ENCODE measurements at regions not wholly inside any gene's neighbourhood (a gene's known extent, or its start where the extent isn't known, plus 50 kb on each side); places are given as distances from the start of the nearest gene placed in this dataset.

GRCh38 chr2:226665306-226665831 lies 134.3 kb downstream of the IRS1 start:
- H4K91ac ChIP-seq (ENCODE audit: insufficient read length, low read depth, low read length): no peak overlapping the region
- H3K4me2 ChIP-seq (ENCODE audit: insufficient read depth, insufficient read length, low read length): no peak overlapping the region
- H3T11ph ChIP-seq (ENCODE audit: low read length): no peak overlapping the region
- no peak overlapping the region for H2BK120ac ChIP-seq (ENCODE audit: low read depth, low read length, poor library complexity, severe bottlenecking)
- H3K9me3 Mint-ChIP-seq: peaks cover 0 to 6% of the 10 kb centered on the region in 2 experiments; a peak in 3 of 5 replicates
- H2BK15ac ChIP-seq (ENCODE audit: low read depth, low read length): no peak overlapping the region
- no peak overlapping the region for H3K23ac ChIP-seq (ENCODE audit: insufficient read length, low read depth, low read length)
- H2BK5ac ChIP-seq (ENCODE audit: insufficient read length, low read length): no peak overlapping the region
- no peaks in the 10 kb centered on the region for H3K79me1 ChIP-seq (ENCODE audit: insufficient read depth, low read depth, low read length, poor library complexity, severe bottlenecking)
- no peaks in the 10 kb centered on the region for H3K9me3 ChIP-seq (ENCODE audit: control insufficient read depth, low read depth, low read length)
- no peaks in the 10 kb centered on the region for H3K23me2 ChIP-seq (ENCODE audit: insufficient read length, low read depth, low read length, poor library complexity, severe bottlenecking)
- H3K14ac ChIP-seq (ENCODE audit: insufficient read depth, low read length): no peak overlapping the region
- H3K18ac ChIP-seq (ENCODE audit: insufficient read length, low read depth, low read length): no peak overlapping the region
- H2AK5ac ChIP-seq (ENCODE audit: insufficient read length, low read length): no peak overlapping the region
- no peak overlapping the region for H3K27ac ChIP-seq (ENCODE audit: insufficient read length, low read depth, low read length)
- H2AFZ ChIP-seq (ENCODE audit: low read length): no peak overlapping the region
- H3K4ac ChIP-seq (ENCODE audit: low read depth, low read length): no peak overlapping the region
- no peak overlapping the region for H3K56ac ChIP-seq (ENCODE audit: insufficient read length, low read depth, low read length)
- no peak overlapping the region for H2BK20ac ChIP-seq (ENCODE audit: low read depth, low read length, poor library complexity, severe bottlenecking)
- H3K27me3 Mint-ChIP-seq (ENCODE audit: low read depth): no peaks in the 10 kb centered on the region
- H4K5ac ChIP-seq (ENCODE audit: insufficient read length, low read depth, low read length): no peak overlapping the region
- TF ChIP-seq, protein P1, sequence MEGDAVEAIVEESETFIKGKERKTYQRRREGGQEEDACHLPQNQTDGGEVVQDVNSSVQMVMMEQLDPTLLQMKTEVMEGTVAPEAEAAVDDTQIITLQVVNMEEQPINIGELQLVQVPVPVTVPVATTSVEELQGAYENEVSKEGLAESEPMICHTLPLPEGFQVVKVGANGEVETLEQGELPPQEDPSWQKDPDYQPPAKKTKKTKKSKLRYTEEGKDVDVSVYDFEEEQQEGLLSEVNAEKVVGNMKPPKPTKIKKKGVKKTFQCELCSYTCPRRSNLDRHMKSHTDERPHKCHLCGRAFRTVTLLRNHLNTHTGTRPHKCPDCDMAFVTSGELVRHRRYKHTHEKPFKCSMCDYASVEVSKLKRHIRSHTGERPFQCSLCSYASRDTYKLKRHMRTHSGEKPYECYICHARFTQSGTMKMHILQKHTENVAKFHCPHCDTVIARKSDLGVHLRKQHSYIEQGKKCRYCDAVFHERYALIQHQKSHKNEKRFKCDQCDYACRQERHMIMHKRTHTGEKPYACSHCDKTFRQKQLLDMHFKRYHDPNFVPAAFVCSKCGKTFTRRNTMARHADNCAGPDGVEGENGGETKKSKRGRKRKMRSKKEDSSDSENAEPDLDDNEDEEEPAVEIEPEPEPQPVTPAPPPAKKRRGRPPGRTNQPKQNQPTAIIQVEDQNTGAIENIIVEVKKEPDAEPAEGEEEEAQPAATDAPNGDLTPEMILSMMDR (conservative IDR thresholded peaks at IDR 0.05): no peak
- no peaks in the 10 kb centered on the region for H3K4me1 ChIP-seq (ENCODE audit: insufficient read depth, low read length)
- no peaks in the 10 kb centered on the region for H4K20me1 ChIP-seq (ENCODE audit: control insufficient read depth, insufficient read depth, insufficient read length)
- no peak overlapping the region for H4K8ac ChIP-seq (replicated peaks; ENCODE audit: insufficient read length, low read depth, low read length)
- no peak overlapping the region for H3K27ac Mint-ChIP-seq
- H3K4me1 Mint-ChIP-seq: peaks cover 5 to 9% of the 10 kb centered on the region in 2 experiments; a peak in 3 of 4 replicates
- peaks cover 0 to 2% (median 0%) of the 10 kb centered on the region in 3 experiments; a peak in 1 of 7 replicates for H3K36me3 Mint-ChIP-seq (ENCODE audit: insufficient read depth in 1 of 3, low read depth in 3 of 3)
- H3K4me3 Mint-ChIP-seq: no peak overlapping the region
- WGBS (ENCODE audit: extremely low coverage, insufficient read length, low lambda C conversion rate): no CpG with 5 or more reads among the region's 3 CpGs
- H3K27me3 ChIP-seq (ENCODE audit: insufficient read depth, low read length): no peaks in the 10 kb centered on the region
- H3K79me2 ChIP-seq (ENCODE audit: insufficient read depth, low read length): no peaks in the 10 kb centered on the region
- no peak overlapping the region for H3K9ac ChIP-seq (ENCODE audit: extremely low read depth, insufficient read length, low read length)
- H2BK12ac ChIP-seq (ENCODE audit: insufficient read length, low read depth, low read length): no peak overlapping the region
- no peak for DNase-seq

All from H9 (cell line).